ENCODE measurements at regions not wholly inside any gene's neighbourhood (a gene's known extent, or its start where the extent isn't known, plus 50 kb on each side); places are given as distances from the start of the nearest gene placed in this dataset.

- Histone ChIP-seq H3K9me3 (no peaks in the 10 kb centered on the region), H3K27ac (no peak overlapping the region), H3K4me3 (no peak overlapping the region), H3K27me3 (no peaks in the 10 kb centered on the region), H3K4me1 (no peaks in the 10 kb centered on the region), H3K36me3 (no peaks in the 10 kb centered on the region)
- DNase-seq (ENCODE audit: extremely low spot score in 2 of 2), result no peak
- TF ChIP-seq POLR2A (IDR thresholded peaks at IDR 0.05) (no peak), CTCF (IDR thresholded peaks at IDR 0.05) (no peak), POLR2AphosphoS5 (IDR thresholded peaks at IDR 0.05; ENCODE audit: insufficient read depth in 1 of 2, low read depth in 1 of 2) (no peak)
- intact Hi-C loops (cut with DNase I), result no loop called here
These were observed 354.5 kb upstream of the CDH6 start for GRCh38 chr5:30838936-30839496.

- intact Hi-C loops (cut with DNase I), result no loop called here
- TF ChIP-seq POLR2A (IDR thresholded peaks at IDR 0.05) (no peak), POLR2AphosphoS5 (IDR thresholded peaks at IDR 0.05; ENCODE audit: insufficient read depth in 1 of 2, low read depth in 1 of 2) (no peak), CTCF (IDR thresholded peaks at IDR 0.05) (no peak)
These were observed 361.0 kb upstream of the CDH6 start for GRCh38 chr5:30832519-30832918.

GRCh38 chr5:30831605-30832004 is 361.9 kb upstream of the CDH6 start:
- Histone ChIP-seq H3K4me1 (no peaks in the 10 kb centered on the region), H3K4me3 (no peak overlapping the region), H3K27me3 (no peaks in the 10 kb centered on the region), H3K9me3 (no peaks in the 10 kb centered on the region), H3K36me3 (no peaks in the 10 kb centered on the region), H3K27ac (no peak overlapping the region)
- DNase-seq (ENCODE audit: extremely low spot score in 2 of 2), result no peak
- TF ChIP-seq POLR2A (IDR thresholded peaks at IDR 0.05) (no peak), CTCF (IDR thresholded peaks at IDR 0.05) (no peak), POLR2AphosphoS5 (IDR thresholded peaks at IDR 0.05; ENCODE audit: insufficient read depth in 1 of 2, low read depth in 1 of 2) (no peak)
- intact Hi-C loops (cut with DNase I), result no loop called here

More at GRCh38 chr5:30832519-30832918, 361.0 kb upstream of the CDH6 start:
- no peaks in the 10 kb centered on the region for H3K36me3 ChIP-seq
- no peaks in the 10 kb centered on the region for H3K27me3 ChIP-seq
- H3K27ac ChIP-seq, result no peak overlapping the region
- no peaks in the 10 kb centered on the region for H3K4me1 ChIP-seq
- no peaks in the 10 kb centered on the region for H3K9me3 ChIP-seq
- no peak for DNase-seq (ENCODE audit: extremely low spot score in 2 of 2)
- no peak overlapping the region for H3K4me3 ChIP-seq

- intact Hi-C loops (cut with DNase I), result no loop called here
- H3K4me3 ChIP-seq, result no peak overlapping the region
- H3K36me3 ChIP-seq, result no peaks in the 10 kb centered on the region
- DNase-seq (ENCODE audit: extremely low spot score in 2 of 2), result no peak
- H3K4me1 ChIP-seq, result no peaks in the 10 kb centered on the region
- no peak overlapping the region for H3K27ac ChIP-seq
- TF ChIP-seq CTCF (IDR thresholded peaks at IDR 0.05) (no peak), POLR2AphosphoS5 (IDR thresholded peaks at IDR 0.05; ENCODE audit: insufficient read depth in 1 of 2, low read depth in 1 of 2) (no peak), POLR2A (IDR thresholded peaks at IDR 0.05) (no peak)
- no peaks in the 10 kb centered on the region for H3K27me3 ChIP-seq
- H3K9me3 ChIP-seq, result no peaks in the 10 kb centered on the region
These were observed 362.4 kb upstream of the CDH6 start for GRCh38 chr5:30831123-30831522.

- H3K27me3 ChIP-seq, result no peaks in the 10 kb centered on the region
- H3K4me1 ChIP-seq, result no peaks in the 10 kb centered on the region
- no peaks in the 10 kb centered on the region for H3K9me3 ChIP-seq
- H3K27ac ChIP-seq, result no peak overlapping the region
- H3K36me3 ChIP-seq, result no peaks in the 10 kb centered on the region
- TF ChIP-seq POLR2AphosphoS5 (IDR thresholded peaks at IDR 0.05; ENCODE audit: insufficient read depth in 1 of 2, low read depth in 1 of 2) (no peak), POLR2A (IDR thresholded peaks at IDR 0.05) (no peak), CTCF (IDR thresholded peaks at IDR 0.05) (no peak)
- intact Hi-C loops (cut with DNase I), result no loop called here
- no peak for DNase-seq (ENCODE audit: extremely low spot score in 2 of 2)
- no peak overlapping the region for H3K4me3 ChIP-seq
These were observed 382.2 kb upstream of the CDH6 start for GRCh38 chr5:30811298-30811697.
